Activated CD4-positive, alpha-beta T cell treated with anti-CD3 and anti-CD28 coated beads, Interleukin-2, amount 50 U/mL, for 24 hours (primary cell): ENCODE measurements at regions not wholly inside any gene's neighbourhood (a gene's known extent, or its start where the extent isn't known, plus 50 kb on each side); places are given as distances from the start of the nearest gene placed in this dataset.
"Not testable (repeated sequence)": the region's sequence is repeated elsewhere in the genome, so short reads cannot be mapped to it uniquely, and the experiment has no call there.

Source experiments
- DNase-seq, 2 donors: peaks; one replicate each; pipeline ENCODE4 v3.0.0-alpha.2; 2020; ENCODE audit warnings: low read depth in 1 of 2, low spot score in 1 of 2

GRCh38 chr9:63450836-63451235 is 1834.2 kb downstream of the FOXD4L5 start:
- not testable (repeated sequence) for DNase-seq

GRCh38 chr9:63425123-63425522 is 1859.9 kb downstream of the FOXD4L5 start:
- DNase-seq, result not testable (repeated sequence)

DNA sequence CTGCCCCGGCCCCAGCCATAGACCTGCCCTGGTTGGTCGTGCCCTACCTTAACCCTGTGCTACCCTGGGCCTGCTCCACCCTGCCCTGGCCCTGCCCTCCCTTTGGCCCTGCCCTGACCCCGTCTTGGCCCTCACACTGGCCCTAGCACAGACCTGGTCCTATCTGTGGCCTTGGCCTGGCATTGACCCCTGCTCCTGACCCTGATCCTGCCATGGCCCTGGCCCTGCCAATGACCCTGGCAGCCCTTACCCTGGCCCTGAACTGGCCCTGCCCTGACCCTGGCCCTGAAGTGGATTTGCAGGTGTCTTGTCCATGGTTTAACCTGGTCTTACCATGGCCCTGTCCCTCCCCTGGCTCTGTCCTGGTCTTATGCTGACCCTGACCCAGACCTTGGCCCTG is 1894.1 kb downstream of the FOXD4L5 start:
- DNase-seq, result not testable (repeated sequence)

DNA sequence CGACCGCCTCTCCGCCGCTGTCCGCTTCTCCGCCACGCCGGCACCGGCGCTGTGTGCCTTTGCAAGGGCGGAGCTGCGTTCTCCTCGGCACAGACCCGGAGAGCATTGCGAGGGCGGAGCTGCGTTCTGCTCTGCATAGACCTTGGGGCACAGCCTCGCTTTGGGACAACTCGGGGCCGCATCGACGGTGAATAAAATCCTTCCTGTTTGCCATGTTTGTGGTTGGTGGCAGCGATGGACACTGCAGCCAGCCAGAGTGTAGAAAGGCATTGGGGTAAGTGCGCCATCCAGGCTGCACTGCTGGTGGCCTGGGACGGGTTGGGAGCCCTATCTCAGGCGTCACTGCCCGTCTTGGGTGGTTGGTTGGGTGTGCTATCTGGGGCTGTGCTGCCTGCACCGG is 1899.5 kb downstream of the FOXD4L5 start:
- DNase-seq, result not testable (repeated sequence)

DNA sequence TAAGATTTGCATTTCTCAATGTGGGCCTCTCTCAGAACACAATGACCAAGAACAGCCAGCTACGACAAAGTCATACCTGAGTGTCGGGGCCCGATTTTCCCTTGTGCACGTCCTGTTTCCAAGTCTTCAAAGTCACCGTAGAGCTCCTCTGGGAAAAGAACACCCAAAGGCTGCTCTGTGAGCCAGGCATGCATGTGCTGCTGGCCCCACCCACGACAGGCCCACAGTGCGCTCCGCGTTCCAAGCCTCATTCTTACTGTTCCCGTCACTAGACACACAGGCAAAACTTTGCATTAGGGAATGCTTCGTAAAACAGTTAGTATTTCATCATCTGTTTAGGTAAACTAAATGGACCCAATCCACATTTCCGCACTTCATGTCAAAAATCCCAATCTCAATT is 1905.1 kb downstream of the FOXD4L5 start:
- DNase-seq, result not testable (repeated sequence)

- DNase-seq, result not testable (repeated sequence)
Observed at GRCh38 chr9:63354219-63354618, 1930.8 kb downstream of the FOXD4L5 start.

DNA sequence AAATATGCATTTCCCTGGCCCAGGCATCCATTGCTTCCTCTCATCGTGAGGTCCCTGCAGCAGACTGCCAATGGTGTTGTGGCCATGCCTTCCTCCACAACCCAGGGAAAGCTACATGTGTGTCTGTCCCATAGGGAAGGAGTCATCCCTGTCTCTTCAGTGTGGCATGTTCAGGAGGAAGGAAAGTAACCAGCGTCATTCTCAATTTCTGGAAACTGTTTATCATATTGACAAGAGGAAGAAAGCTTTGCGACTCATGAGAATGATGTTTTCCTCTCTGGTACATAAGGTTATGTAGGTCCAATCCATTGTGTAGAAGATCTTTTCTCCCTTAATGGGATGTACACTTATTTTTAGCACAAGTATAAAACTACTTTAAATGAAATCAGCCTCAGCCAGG is 1937.7 kb downstream of the FOXD4L5 start:
- not testable (repeated sequence) for DNase-seq

- peak in 1 of 2 donors; percentile 46 for DNase-seq
Observed at GRCh38 chr9:63346310-63347048, 1938.5 kb downstream of the FOXD4L5 start.

GRCh38 chr9:63344408-63344807 is 1940.6 kb downstream of the FOXD4L5 start:
- not testable (repeated sequence) for DNase-seq

DNA sequence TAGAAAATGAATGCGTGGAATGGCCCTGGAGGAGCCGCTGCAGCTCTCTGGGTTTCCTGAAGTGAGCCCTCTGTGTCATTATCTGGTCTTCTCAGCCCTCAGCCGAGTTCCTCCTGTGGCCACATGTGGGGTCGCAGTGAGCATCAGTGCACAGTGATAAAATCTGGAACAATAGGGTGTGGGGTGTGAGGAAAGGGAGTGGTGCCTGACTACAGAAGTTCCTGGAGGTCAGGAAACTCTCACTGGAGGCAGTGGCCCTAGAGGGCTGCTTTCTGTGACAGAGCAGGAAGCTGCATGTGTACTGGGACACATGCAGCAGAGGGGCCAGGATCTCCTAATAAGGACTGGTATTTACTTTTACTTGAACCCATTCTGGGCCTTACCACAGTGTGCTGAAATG is 1942.5 kb downstream of the FOXD4L5 start:
- not testable (repeated sequence) for DNase-seq

DNA sequence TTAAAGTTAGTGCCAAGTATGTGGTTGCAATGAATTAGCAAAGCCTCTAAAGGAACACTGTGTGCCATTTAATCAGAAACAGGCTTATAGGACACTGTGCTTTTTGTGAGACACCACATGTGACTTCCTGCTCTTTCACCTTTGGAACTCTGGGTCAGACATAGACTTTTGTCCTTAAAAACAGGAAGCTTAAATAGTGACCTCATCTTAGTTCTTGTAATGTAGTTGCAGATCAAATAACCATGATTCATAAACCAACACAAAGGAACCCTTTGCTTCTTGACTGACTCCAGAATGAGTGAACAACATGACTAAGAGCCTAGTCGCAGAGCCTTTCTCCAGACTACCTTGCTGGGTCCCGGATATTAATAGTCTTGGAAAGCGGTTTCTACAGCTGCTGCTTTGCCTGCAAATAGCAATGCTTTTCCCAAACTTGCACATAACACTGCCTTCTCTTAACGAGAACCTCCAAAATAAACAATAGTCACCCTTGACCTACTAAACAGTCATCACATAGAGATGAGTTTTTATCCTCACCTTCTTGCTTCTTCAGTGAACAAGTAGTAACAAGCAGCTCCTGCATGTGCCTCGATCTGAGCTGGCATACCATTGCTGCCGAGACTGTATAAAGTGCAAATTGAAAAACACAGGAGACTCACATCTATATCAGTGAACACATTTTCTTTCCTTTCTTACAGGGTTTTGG is 1947.0 kb downstream of the FOXD4L5 start:
- DNase-seq, result not testable (repeated sequence)

- not testable (repeated sequence) for DNase-seq
Observed at GRCh38 chr9:63335286-63335685, 1949.7 kb downstream of the FOXD4L5 start.

GRCh38 chr9:63334187-63334586 is 1950.8 kb downstream of the FOXD4L5 start:
- DNase-seq, result not testable (repeated sequence)

- DNase-seq, result not testable (repeated sequence)
Observed at GRCh38 chr9:63333083-63333482, 1951.9 kb downstream of the FOXD4L5 start.

- not testable (repeated sequence) for DNase-seq
Observed at GRCh38 chr9:63328313-63328712, 1956.7 kb downstream of the FOXD4L5 start.

DNA sequence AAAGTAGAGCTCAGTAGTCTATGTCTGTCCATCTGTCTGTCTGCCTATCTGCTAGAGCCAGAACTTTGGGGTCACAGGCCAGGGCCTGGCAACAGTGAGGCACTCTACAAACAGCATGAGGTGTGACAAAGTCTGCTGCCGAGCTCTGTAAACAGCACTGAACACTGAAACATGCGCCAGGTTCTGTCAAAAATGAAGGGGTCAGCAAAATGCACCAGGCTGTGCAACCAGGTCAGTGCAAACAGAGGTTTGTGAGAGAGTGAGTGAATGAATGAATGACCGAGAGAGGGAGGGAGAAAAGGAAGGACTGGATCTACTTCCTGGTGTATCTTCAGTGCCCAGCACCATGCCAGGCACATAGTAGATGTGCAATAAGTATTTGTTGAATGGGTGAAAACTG is 1957.8 kb downstream of the FOXD4L5 start:
- DNase-seq, result not testable (repeated sequence)

DNA sequence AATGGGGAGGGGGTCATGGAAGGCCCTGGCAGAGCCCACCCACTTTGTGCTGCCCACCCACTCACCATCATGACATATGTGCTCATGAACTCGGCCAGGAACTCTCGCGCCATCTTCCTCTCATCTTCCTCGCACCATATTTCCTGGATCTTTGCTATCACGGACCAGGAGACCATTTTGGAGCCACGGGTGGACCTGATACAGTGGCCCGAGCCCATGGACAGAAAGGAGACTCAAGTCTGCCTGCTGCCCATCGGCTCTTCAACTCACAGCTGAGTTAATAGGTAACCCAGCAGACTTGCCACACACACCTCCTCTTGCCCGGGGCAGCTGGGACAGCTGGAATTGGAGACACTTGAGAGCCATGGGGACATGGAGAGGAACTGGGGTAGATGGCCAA is 1958.3 kb downstream of the FOXD4L5 start:
- not testable (repeated sequence) for DNase-seq

GRCh38 chr9:63325696-63326095 is 1959.3 kb downstream of the FOXD4L5 start:
- DNase-seq, result not testable (repeated sequence)

DNA sequence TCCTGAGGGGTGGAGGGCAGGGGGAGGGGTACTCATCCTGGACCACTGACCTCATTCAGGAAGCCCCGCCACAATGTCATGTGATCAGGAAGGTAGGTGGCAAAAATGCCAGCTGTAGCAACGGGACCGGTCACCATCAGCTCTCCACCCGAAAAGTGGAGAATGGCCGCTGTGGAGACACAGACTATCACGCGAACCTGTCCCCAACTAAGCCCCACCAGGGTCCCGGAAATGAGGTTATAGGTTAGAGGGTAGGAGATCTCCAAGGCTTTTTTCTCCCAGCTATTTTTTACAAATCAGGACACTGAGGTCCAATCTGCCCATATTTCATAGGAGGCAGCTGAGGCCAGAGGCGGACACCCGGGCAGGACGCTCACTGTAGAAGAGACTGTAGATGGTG is 1966.9 kb downstream of the FOXD4L5 start:
- not testable (repeated sequence) for DNase-seq

DNA sequence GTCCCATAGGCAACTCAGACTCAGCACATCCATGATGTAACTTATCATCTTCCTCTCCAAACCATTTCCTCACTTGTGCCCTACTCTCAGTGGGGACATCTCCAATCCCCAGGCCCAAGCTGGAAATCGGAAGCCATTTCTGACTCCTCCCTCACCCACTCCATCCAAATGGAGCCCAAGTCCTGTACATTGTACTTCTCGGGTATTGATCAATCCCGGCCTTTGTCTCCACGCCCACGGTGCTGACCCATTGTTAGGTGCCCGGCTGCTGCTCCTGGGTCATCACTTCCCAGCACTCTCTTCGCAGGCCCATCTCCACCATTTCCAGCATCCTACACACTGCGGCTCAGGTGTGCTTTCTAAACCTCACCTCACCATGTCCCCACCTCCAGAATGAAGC is 1969.6 kb downstream of the FOXD4L5 start:
- DNase-seq, result not testable (repeated sequence)

- not testable (repeated sequence) for DNase-seq
Observed at GRCh38 chr9:63296848-63297247, 1988.2 kb downstream of the FOXD4L5 start.

GRCh38 chr9:63296366-63296765 is 1988.6 kb downstream of the FOXD4L5 start:
- not testable (repeated sequence) for DNase-seq
